Fibroblast of villous mesenchyme (primary cell): ENCODE measurements at regions not wholly inside any gene's neighbourhood (a gene's known extent, or its start where the extent isn't known, plus 50 kb on each side); places are given as distances from the start of the nearest gene placed in this dataset.
A peak's percentile ranks its signal among the peaks of the same experiment; 100 is the strongest.

Source experiments
- DNase-seq: peaks from one replicate; pipeline ENCODE4 v3.0.0-alpha.2; 2010; ENCODE audit warnings: low read depth
- H3K4me3 ChIP-seq: 2 replicates; pipeline ENCODE4 v1.5.1; 2011; ENCODE audit warnings: low read depth, mild to moderate bottlenecking, low read length
- TF ChIP-seq, protein P1 (sequence below): IDR thresholded peaks from 2 replicates; pipeline ENCODE4 v1.5.1; 2012; ENCODE audit warnings: low read depth, mild to moderate bottlenecking, low read length; ENCODE audit not compliant: insufficient read depth

DNA sequence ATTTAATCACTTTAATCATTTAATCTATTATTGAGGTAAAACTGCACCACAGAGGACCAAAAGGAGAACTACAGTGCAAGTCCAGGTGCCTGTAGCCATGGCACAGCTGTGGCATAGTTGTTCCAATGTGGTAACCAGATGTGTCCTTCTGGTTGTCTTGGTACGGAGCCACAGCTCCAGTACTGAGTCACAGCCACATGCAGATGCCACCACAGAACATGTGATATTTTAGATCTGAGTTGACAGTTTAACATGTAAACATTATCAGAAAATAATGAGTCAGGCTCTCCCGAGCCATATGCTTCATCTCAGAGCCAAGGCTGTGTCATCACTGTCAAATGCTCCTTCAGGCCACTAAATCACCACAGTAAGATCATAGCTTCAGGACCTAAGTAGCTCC, 56.4 kb upstream of the RGS7 start:
- no peak overlapping the region for H3K4me3 ChIP-seq

DNA sequence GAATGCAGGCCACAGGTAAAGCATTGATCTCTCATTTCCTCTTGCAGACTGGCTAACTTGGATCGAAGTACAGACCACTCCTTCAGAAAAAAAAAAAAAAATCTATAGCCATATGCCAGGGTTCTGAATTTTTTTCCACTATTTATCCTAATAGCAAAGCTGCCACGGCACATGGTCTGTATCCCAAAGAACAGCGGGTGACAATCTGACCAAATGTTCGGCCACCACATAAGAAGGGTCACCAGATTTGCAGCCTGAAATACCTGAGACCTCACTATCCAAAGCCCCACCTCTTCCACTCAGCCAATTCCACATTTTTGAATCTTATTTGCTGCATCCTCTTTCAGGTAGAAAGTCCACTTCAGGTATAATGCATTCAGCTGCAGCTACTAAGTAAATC, 55.6 kb upstream of the RGS7 start:
- DNase-seq, result no peak
- TF ChIP-seq, protein P1, sequence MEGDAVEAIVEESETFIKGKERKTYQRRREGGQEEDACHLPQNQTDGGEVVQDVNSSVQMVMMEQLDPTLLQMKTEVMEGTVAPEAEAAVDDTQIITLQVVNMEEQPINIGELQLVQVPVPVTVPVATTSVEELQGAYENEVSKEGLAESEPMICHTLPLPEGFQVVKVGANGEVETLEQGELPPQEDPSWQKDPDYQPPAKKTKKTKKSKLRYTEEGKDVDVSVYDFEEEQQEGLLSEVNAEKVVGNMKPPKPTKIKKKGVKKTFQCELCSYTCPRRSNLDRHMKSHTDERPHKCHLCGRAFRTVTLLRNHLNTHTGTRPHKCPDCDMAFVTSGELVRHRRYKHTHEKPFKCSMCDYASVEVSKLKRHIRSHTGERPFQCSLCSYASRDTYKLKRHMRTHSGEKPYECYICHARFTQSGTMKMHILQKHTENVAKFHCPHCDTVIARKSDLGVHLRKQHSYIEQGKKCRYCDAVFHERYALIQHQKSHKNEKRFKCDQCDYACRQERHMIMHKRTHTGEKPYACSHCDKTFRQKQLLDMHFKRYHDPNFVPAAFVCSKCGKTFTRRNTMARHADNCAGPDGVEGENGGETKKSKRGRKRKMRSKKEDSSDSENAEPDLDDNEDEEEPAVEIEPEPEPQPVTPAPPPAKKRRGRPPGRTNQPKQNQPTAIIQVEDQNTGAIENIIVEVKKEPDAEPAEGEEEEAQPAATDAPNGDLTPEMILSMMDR, result no peak
- H3K4me3 ChIP-seq, result no peak overlapping the region

More for the DNA sequence above, 56.4 kb upstream of the RGS7 start:
- peak; percentile 74 for DNase-seq
- TF ChIP-seq, protein P1, result no peak

- TF ChIP-seq, protein P1, result no peak
- no peak overlapping the region for H3K4me3 ChIP-seq
- peak; percentile 47 for DNase-seq
Measured at GRCh38 chr1:241411776-241412338, 54.9 kb upstream of the RGS7 start.

DNA sequence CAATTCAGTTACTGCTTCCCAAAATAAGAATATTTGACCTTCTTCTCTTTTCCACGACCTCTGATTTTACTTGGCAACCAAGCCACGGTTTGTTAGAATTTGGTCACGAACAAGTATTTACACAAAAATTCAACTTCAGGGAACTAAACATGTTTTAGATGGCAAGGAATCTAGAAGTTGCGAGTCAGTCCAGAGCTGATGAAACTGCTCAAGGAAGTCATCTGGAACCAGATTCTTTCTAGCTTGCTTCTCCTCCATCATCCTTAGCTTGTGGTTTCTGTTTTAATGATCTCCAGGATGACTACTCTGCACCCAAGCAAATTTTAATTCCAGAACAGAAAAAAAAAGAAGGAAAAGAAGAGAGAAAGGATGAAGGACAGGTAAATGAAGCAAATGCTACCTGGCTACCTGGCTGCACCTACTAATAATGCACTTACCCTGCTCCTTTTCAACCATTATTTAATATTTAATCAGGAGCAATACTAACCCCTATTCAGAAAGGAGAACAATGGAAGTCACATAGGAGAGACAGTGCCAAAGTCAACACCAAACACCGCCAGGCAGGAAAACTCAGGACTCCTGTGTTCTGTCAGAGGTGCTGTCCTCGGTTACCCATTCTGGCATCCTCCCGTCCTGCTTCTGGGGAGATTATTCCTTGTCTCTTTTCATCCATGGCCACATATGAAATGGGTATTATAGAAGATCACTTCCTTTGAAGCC, 54.2 kb upstream of the RGS7 start:
- no peak overlapping the region for H3K4me3 ChIP-seq
- TF ChIP-seq, protein P1, result no peak
- DNase-seq, result peak; percentile 16

- peak; percentile 26 for DNase-seq
- TF ChIP-seq, protein P1, result peak; percentile 15
Measured at GRCh38 chr1:241408170-241408569, 51.2 kb upstream of the RGS7 start.

More at GRCh38 chr1:241408170-241408569, 51.2 kb upstream of the RGS7 start:
- no peak overlapping the region for H3K4me3 ChIP-seq
